GM12891 (cell line): ENCODE measurements at regions not wholly inside any gene's neighbourhood (a gene's known extent, or its start where the extent isn't known, plus 50 kb on each side); places are given as distances from the start of the nearest gene placed in this dataset.

Experiments used
- DNase-seq: peaks from one replicate; pipeline ENCODE4 v3.0.0; 2011; ENCODE audit warnings: low spot score; ENCODE audit not compliant: insufficient read length
- FAIRE-seq: peaks from 2 replicates; lab custom pipeline; 2011; peaks lifted over from hg19 to GRCh38; lab: Jason Lieb, UNC
- PAX5 ChIP-seq: IDR thresholded peaks from 2 replicates; pipeline ENCODE4 v1.6.1; 2011; ENCODE audit warnings: low read length, moderate library complexity, mild to moderate bottlenecking; ENCODE audit not compliant: insufficient read depth, severe bottlenecking
- POLR2A ChIP-seq: IDR thresholded peaks from 2 replicates; pipeline ENCODE4 v1.6.1; 2011; ENCODE audit warnings: low read depth, low read length, control low read depth
- POLR2AphosphoS5 ChIP-seq: IDR thresholded peaks from 2 replicates; pipeline ENCODE4 v1.6.1; 2011; ENCODE audit warnings: low read depth, low read length, control low read depth
- POU2F2 ChIP-seq: IDR thresholded peaks from 2 replicates; pipeline ENCODE4 v1.6.1; 2011; ENCODE audit warnings: low read depth, mild to moderate bottlenecking, control low read depth, low read length, moderate library complexity
- SPI1 ChIP-seq: IDR thresholded peaks from 2 replicates; pipeline ENCODE4 v1.6.1; 2011; ENCODE audit warnings: low read depth, low read length, control low read depth
- TAF1 ChIP-seq: IDR thresholded peaks from 2 replicates; pipeline ENCODE4 v1.6.1; 2011; ENCODE audit warnings: low read depth, low read length, control low read depth

DNA sequence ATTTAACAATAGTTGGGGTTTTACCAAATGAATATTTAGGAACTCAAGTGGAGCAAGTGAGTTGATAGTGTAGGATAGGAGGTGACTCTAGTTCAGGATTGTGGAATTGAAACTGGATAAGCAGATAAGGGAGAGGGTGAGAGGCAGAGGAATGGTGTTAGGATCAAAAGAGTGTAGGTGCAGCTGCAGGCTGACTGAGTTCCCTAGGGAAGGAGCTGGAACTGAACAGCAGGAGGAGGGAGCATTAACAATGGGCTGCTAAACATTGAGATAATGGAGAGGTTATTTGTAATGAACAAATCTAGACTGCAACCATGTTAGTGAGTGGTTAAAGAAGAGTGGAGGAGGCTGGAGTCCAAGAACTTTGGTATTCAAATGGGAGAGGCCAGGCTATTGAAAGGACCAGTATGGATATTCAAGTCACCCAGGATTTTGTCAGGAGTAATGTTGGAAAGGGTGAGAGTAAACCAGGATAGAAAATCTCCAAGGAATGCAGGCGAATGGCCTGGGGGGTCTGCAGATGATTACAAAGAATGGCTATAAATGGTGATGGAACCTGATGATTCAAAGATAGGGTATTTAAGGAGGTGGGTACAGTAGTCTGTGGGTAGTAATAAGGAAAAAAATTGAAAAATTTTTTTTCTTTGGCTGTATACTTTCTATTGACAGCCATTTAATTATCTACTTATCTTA is 497.1 kb upstream of the TENM3 start:
- DNase-seq: no peak
- FAIRE-seq: no peak
- no peak for TF ChIP-seq TAF1
- TF ChIP-seq SPI1: no peak
- TF ChIP-seq POLR2AphosphoS5: no peak
- TF ChIP-seq POU2F2: no peak

DNA sequence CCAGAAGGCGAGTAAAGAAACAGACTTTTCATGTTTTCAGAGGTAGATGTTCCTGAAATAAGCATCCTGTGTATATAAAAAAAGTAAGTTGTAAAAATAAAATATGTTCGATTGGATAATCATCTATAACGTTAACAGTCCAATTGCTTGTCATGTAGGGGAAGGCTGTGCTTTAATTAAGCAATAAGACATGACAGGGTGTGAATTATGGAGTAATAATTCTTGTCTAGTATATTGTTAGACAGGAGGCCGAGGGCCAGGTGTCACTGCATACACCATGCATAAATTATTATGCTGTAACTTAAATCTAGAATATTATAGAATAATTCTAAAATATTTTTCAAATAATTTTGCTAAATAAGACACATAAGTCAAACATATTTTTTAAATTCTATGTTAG is 494.6 kb upstream of the TENM3 start:
- FAIRE-seq: no peak
- TF ChIP-seq POLR2A (no peak), POU2F2 (no peak), SPI1 (no peak), POLR2AphosphoS5 (no peak), TAF1 (no peak)
- DNase-seq: no peak

DNA sequence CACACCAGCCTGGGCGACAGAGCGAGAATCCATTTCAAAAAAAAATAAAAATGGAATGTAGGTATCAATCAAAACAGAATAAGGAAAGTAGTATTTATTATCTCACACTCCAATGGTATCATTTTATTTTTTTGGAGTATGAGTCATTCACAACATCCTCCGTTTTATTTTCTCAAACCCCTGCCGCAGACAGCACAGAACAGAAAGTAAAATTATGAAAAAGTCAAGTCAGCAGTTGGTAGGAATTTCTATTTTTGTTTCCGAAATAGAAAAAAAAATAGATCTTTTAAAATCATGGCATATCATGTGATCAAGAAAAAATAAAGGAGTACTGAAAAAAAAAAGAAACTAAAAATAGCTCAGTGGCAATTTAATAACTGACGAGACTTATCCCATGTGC is 490.7 kb upstream of the TENM3 start:
- DNase-seq (no peak), FAIRE-seq (no peak)
- TF ChIP-seq SPI1 (no peak), TAF1 (no peak)

DNA sequence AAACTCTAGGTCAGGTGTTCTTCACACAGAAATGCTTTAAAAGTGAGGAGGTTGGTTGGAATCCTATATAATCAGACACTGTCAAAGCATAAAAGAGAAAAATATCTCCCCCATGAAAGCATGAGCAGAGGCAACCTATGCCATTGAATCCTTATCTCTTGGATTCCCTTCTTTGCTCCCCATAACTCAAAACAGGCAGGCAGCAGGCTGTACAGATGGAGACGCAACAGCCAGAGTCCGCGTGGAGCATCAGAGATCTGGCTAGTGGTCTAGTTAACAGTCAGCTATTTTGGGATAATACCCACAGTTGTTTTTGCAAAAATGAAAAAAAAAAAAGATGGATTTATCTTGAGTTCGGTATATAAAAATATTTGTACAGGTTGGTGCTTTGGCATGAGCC is 490.0 kb upstream of the TENM3 start:
- DNase-seq (no peak), FAIRE-seq (no peak)
- TF ChIP-seq TAF1: no peak
- TF ChIP-seq PAX5: no peak
- TF ChIP-seq POLR2AphosphoS5: no peak
- TF ChIP-seq POU2F2: no peak
- no peak for TF ChIP-seq POLR2A
- no peak for TF ChIP-seq SPI1

- no peak for DNase-seq
- no peak for FAIRE-seq
- TF ChIP-seq SPI1 (no peak), POLR2A (no peak), TAF1 (no peak)
Observed at GRCh38 chr4:181755846-181756245, 487.4 kb upstream of the TENM3 start.

DNA sequence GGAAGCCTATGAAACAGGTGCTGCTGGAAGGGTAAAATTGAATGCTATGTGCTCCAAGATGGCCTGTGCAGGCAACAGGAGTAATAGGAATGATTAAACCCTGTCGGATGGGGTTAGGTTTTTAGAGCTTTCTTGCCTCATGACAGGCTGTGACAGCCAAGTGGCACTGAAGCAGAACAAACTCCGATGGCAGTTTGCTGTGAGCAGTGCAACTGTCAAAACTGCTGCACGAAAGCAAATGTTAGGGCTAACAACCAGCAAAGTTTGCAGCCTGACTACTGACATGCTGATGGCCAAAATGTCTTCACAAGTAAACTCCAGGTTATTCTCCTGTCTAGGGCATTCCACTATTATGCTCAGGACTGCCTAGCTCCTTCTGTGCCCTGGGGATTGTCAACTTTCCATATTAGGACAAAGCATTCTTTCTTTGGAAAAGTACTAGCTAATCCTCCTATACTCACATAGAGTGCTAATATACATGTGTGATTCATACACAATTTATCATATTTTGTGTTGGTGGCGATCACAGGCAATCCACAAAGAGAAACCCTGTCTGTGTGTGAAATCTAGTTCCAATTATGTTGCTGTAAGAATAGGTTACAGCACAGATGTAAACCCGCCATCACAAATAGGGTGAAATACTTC is 486.6 kb upstream of the TENM3 start:
- TF ChIP-seq TAF1 (no peak), PAX5 (no peak), POLR2AphosphoS5 (no peak), SPI1 (no peak), POU2F2 (no peak), POLR2A (no peak)
- DNase-seq (no peak), FAIRE-seq (no peak)

DNA sequence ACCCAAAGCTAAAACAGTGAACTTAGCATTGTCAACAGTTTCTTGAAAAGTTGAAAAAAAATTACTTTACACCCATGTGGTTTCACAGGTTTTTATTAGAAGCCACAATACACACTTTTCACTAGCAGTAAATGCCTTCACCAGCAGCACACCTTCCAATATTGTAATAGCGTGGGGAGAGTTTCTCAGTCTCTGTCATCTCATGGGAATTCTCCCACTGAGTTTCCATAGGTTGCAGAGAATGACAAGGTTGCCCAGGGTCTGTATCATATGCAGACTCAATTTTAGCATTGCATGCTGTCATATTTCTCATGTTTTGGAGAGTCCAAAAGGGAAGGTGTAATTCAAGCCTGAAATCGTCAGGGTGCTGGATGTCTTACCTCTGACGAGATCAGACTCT is 486.1 kb upstream of the TENM3 start:
- TF ChIP-seq PAX5 (no peak), POLR2AphosphoS5 (no peak), POLR2A (no peak)
- no peak for FAIRE-seq
- DNase-seq: no peak

DNA sequence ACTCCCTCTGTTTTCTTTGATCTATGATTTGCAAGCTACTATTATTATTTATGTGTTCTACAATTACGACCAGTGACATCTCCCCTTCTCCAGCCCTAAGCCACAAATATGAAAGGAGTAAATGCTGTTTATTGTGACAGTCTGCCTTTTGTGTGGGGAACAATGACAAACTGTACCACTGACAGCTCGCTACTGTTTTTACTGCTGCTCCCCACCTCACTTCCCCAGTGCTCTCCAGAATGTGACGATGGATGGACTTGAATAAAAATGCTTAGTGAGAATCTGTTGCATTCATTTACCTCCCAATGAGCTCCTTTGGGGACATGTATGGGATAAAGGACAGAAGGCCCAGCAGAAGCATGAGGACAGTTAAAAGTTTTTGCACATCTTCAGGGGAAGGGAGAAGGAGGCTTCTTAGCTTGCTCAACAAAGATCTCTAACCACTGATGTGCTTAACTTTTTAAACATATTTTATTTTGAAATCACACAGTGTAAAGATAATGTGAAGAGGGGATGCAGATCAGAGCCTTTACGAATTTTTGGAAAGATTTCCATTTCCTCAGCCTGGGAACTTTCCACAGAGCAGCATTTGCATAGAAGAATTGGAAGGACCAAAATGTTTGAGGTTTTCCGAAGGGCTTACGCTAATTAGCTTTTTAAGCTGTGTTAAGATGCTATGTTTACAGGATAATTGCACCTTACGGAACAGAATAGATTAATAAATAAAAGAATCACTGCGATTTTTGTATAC is 485.1 kb upstream of the TENM3 start:
- DNase-seq (no peak), FAIRE-seq (no peak)
- TF ChIP-seq SPI1: no peak
- TF ChIP-seq POLR2AphosphoS5: no peak
- no peak for TF ChIP-seq PAX5
- no peak for TF ChIP-seq POU2F2
- TF ChIP-seq TAF1: no peak
- no peak for TF ChIP-seq POLR2A

- TF ChIP-seq POLR2AphosphoS5 (no peak), POLR2A (no peak), SPI1 (no peak), POU2F2 (no peak), PAX5 (no peak), TAF1 (no peak)
- no peak for FAIRE-seq
- no peak for DNase-seq
Observed at GRCh38 chr4:181760560-181760959, 482.6 kb upstream of the TENM3 start.

DNA sequence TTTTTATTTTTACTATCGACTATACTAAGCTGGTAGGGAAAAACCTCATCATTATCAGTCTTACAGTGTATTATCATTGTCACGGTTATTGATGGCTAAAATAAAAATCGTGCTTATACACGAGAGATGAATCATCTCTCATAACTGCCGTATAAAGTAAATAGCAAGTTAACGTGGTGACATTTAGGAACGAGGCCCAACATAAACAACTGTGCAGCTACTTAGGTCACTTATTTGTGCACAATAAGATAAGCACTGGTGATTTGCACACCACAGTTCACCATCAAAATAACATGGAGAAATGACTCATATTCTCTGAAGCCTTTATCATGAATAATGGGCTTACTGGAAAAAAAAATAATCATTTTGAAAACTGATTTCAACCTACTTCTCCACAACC is 482.0 kb upstream of the TENM3 start:
- DNase-seq (no peak), FAIRE-seq (no peak)
- no peak for TF ChIP-seq POLR2A
- no peak for TF ChIP-seq POU2F2
- TF ChIP-seq TAF1: no peak
- no peak for TF ChIP-seq SPI1
- no peak for TF ChIP-seq PAX5
- no peak for TF ChIP-seq POLR2AphosphoS5
